ENCODE measurements at regions not wholly inside any gene's neighbourhood (a gene's known extent, or its start where the extent isn't known, plus 50 kb on each side); places are given as distances from the start of the nearest gene placed in this dataset.

DNA sequence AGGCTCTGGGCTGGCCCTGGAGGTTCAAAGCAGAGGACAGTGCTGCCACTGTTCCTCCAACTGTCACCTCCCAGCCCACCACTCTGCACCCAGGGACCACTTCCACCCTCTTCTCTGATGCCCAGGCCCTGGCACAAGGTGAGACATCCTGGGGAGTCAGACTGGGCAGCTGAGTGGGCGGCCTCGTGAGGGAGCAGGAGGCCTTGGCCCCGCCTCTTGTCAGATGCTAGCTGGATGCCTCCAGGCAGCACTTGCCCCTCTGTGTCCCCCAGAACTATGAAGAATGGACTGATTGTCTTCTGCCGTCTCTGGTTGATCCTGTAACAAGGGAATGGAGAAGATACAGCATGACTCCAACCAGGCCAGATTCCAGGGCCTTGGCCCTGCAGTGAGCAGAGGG is 191.0 kb upstream of the LINGO1 start:
- Histone ChIP-seq H3K9me3 (ENCODE audit: control insufficient read depth, insufficient read depth, low read depth, low read length) (no peaks in the 10 kb centered on the region), H3K4me3 (ENCODE audit: low read depth in 2 of 2, low read length in 2 of 2) (no peak overlapping the region), H3K27me3 (ENCODE audit: control insufficient read depth, insufficient read depth, low read length) (peaks cover 10% of the 10 kb centered on the region; the same call in 1 of the 2 replicates), H3K36me3 (ENCODE audit: control insufficient read depth, insufficient read depth, low read length) (no peaks in the 10 kb centered on the region), H3K27ac (ENCODE audit: low read length) (no peak overlapping the region), H3K4me1 (ENCODE audit: control insufficient read depth, insufficient read depth, low read length) (no peaks in the 10 kb centered on the region)
- ChIA-PET POLR2A (no interaction called here), CTCF (no interaction called here)
- intact Hi-C loops (cut with micrococcal nuclease; ENCODE audit: unreplicated experiment) = no loop called here
- BruUV-seq (replicated peaks) = no TSS peak
- in situ Hi-C loops (cut with HindIII; ENCODE audit: low pct_unique_long_range_greater_than_20kb, low sequenced_read_pairs) = no loop called here
- no peak for DNase-seq (ENCODE audit: low read depth, low spot score)
- ATAC-seq = no peak
- TF ChIP-seq, protein P1, sequence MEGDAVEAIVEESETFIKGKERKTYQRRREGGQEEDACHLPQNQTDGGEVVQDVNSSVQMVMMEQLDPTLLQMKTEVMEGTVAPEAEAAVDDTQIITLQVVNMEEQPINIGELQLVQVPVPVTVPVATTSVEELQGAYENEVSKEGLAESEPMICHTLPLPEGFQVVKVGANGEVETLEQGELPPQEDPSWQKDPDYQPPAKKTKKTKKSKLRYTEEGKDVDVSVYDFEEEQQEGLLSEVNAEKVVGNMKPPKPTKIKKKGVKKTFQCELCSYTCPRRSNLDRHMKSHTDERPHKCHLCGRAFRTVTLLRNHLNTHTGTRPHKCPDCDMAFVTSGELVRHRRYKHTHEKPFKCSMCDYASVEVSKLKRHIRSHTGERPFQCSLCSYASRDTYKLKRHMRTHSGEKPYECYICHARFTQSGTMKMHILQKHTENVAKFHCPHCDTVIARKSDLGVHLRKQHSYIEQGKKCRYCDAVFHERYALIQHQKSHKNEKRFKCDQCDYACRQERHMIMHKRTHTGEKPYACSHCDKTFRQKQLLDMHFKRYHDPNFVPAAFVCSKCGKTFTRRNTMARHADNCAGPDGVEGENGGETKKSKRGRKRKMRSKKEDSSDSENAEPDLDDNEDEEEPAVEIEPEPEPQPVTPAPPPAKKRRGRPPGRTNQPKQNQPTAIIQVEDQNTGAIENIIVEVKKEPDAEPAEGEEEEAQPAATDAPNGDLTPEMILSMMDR (IDR thresholded peaks at IDR 0.05) = no peak
- TF ChIP-seq POLR2AphosphoS5 (IDR thresholded peaks at IDR 0.05; ENCODE audit: low read depth, low read length) (no peak), TCF7L2 (IDR thresholded peaks at IDR 0.05; ENCODE audit: low read depth, low read length) (no peak), SIN3A (IDR thresholded peaks at IDR 0.05; ENCODE audit: borderline replicate concordance, insufficient read depth, low read depth, low read length) (no peak)
- TF ChIP-seq, protein P2, sequence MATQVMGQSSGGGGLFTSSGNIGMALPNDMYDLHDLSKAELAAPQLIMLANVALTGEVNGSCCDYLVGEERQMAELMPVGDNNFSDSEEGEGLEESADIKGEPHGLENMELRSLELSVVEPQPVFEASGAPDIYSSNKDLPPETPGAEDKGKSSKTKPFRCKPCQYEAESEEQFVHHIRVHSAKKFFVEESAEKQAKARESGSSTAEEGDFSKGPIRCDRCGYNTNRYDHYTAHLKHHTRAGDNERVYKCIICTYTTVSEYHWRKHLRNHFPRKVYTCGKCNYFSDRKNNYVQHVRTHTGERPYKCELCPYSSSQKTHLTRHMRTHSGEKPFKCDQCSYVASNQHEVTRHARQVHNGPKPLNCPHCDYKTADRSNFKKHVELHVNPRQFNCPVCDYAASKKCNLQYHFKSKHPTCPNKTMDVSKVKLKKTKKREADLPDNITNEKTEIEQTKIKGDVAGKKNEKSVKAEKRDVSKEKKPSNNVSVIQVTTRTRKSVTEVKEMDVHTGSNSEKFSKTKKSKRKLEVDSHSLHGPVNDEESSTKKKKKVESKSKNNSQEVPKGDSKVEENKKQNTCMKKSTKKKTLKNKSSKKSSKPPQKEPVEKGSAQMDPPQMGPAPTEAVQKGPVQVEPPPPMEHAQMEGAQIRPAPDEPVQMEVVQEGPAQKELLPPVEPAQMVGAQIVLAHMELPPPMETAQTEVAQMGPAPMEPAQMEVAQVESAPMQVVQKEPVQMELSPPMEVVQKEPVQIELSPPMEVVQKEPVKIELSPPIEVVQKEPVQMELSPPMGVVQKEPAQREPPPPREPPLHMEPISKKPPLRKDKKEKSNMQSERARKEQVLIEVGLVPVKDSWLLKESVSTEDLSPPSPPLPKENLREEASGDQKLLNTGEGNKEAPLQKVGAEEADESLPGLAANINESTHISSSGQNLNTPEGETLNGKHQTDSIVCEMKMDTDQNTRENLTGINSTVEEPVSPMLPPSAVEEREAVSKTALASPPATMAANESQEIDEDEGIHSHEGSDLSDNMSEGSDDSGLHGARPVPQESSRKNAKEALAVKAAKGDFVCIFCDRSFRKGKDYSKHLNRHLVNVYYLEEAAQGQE (IDR thresholded peaks at IDR 0.05; ENCODE audit: insufficient read depth in 1 of 2, low read depth in 2 of 2, low read length in 1 of 2) = no peak

DNA sequence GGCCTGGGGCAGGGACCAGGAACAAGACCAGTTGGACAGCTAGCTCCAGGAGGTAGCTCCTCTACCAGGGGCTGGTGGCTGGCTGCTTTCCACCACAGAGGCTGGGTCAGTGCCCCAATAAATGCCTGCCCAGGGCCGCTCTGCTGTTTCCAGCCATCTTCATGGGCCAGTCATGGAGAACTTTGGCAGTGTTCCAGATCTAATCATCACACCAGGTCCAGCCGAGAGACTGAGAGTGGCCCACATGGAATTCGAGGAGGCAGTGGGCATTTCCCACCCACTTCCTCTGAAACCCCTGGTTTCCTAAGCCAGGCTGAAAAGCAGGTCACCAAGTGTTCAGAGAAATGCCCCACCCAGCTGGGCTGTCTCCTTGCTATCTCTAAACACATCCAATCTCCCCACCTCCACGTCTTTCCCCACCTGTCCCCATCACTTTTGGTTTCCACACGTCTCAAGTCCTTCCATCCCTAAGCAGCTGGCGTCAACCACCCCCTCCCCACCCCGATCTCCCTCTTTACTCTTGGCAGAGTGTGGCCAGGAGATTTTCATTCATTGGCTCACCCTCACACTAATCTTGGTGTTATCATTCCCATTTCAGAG is 190.0 kb upstream of the LINGO1 start:
- DNase-seq (ENCODE audit: low read depth, low spot score) = no peak
- H3K36me3 ChIP-seq (ENCODE audit: control insufficient read depth, insufficient read depth, low read length) = no peaks in the 10 kb centered on the region
- ChIA-PET POLR2A (no interaction called here), CTCF (interaction anchor here (0.6 to 3.0 kb wide), 2 partner anchors 46 to 189 kb away, joined by 7 to 36 read pairs; partner anchors contain the start of gene LINGO1)
- no peak for ATAC-seq
- no peak overlapping the region for H3K4me3 ChIP-seq (ENCODE audit: low read depth in 2 of 2, low read length in 2 of 2)
- TF ChIP-seq, protein P2 (IDR thresholded peaks at IDR 0.05; ENCODE audit: insufficient read depth in 1 of 2, low read depth in 2 of 2, low read length in 1 of 2) = no peak
- TF ChIP-seq SIN3A (IDR thresholded peaks at IDR 0.05; ENCODE audit: borderline replicate concordance, insufficient read depth, low read depth, low read length) = no peak
- TF ChIP-seq TCF7L2 (IDR thresholded peaks at IDR 0.05; ENCODE audit: low read depth, low read length) = no peak
- no peak for TF ChIP-seq POLR2AphosphoS5 (IDR thresholded peaks at IDR 0.05; ENCODE audit: low read depth, low read length)
- TF ChIP-seq, protein P1 (IDR thresholded peaks at IDR 0.05) = no peak
- in situ Hi-C loops (cut with HindIII; ENCODE audit: low pct_unique_long_range_greater_than_20kb, low sequenced_read_pairs) = no loop called here
- H3K4me1 ChIP-seq (ENCODE audit: control insufficient read depth, insufficient read depth, low read length) = no peaks in the 10 kb centered on the region
- H3K27me3 ChIP-seq (ENCODE audit: control insufficient read depth, insufficient read depth, low read length) = peaks cover 10% of the 10 kb centered on the region; the same call in 1 of the 2 replicates
- intact Hi-C loops (cut with micrococcal nuclease; ENCODE audit: unreplicated experiment) = no loop called here
- H3K9me3 ChIP-seq (ENCODE audit: control insufficient read depth, insufficient read depth, low read depth, low read length) = no peaks in the 10 kb centered on the region
- no peak overlapping the region for H3K27ac ChIP-seq (ENCODE audit: low read length)
- BruUV-seq (replicated peaks) = no TSS peak

All from Panc1 (cell line).